Loucy (cell line): ENCODE measurements at regions not wholly inside any gene's neighbourhood (a gene's known extent, or its start where the extent isn't known, plus 50 kb on each side); places are given as distances from the start of the nearest gene placed in this dataset.

Source experiments
- H2AFZ ChIP-seq: fragments of 200-600 bp; sonication (generic); 2 replicates; pipeline ENCODE4 v1.6.0; 2016; ENCODE audit warnings: antibody characterized with exemption, mild to moderate bottlenecking, low read length, moderate library complexity
- H3F3A ChIP-seq: fragments of 200-600 bp; 2 replicates; pipeline ENCODE4 v1.6.0; 2016; ENCODE audit warnings: antibody characterized with exemption, low read depth, mild to moderate bottlenecking
- H3K27me3 ChIP-seq: fragments of 200-600 bp; sonication (generic); 2 replicates; pipeline ENCODE4 v1.6.1; 2014; ENCODE audit warnings: low read length, mild to moderate bottlenecking; ENCODE audit not compliant: insufficient read depth, poor library complexity, severe bottlenecking
- H3K36me3 ChIP-seq: fragments of 200-600 bp; sonication (generic); 2 replicates; pipeline ENCODE4 v1.6.1; 2016; ENCODE audit warnings: low read length; ENCODE audit not compliant: insufficient read depth
- H3K4me1 ChIP-seq: fragments of 200-600 bp; sonication (generic); 2 replicates; pipeline ENCODE4 v1.5.1; 2014; ENCODE audit warnings: low read length, mild to moderate bottlenecking; ENCODE audit not compliant: insufficient read depth, poor library complexity, severe bottlenecking
- H3K4me2 ChIP-seq: fragments of 200-600 bp; sonication (generic); 2 replicates; pipeline ENCODE4 v1.6.0; 2014; ENCODE audit warnings: antibody characterized with exemption, low read length, low read depth, mild to moderate bottlenecking; ENCODE audit not compliant: poor library complexity, severe bottlenecking
- H3K4me3 ChIP-seq: fragments of 200-600 bp; sonication (generic); 2 replicates; pipeline ENCODE4 v1.5.1; 2014; ENCODE audit warnings: low read length, mild to moderate bottlenecking, mixed read lengths; ENCODE audit not compliant: poor library complexity, severe bottlenecking
- H3K79me2 ChIP-seq: fragments of 200-600 bp; sonication (generic); 2 replicates; pipeline ENCODE4 v1.6.1; 2014; ENCODE audit warnings: low read length; ENCODE audit not compliant: insufficient read depth
- H3K9ac ChIP-seq: fragments of 200-600 bp; sonication (generic); 2 replicates; pipeline ENCODE4 v1.6.0; 2014; ENCODE audit warnings: mild to moderate bottlenecking, low read depth, low read length, moderate library complexity; ENCODE audit not compliant: poor library complexity, severe bottlenecking
- H3K9me2 ChIP-seq: fragments of 200-600 bp; sonication (generic); replicated peaks from 2 replicates; pipeline ENCODE4 v1.6.1; 2016; ENCODE audit warnings: low read depth, low read length, mixed read lengths
- H3K9me3 ChIP-seq: fragments of 200-600 bp; sonication (generic); 2 replicates; pipeline ENCODE4 v1.6.1; 2014; ENCODE audit warnings: mild to moderate bottlenecking, antibody characterized with exemption, low read length, low read depth; ENCODE audit not compliant: insufficient read depth
- H4K20me1 ChIP-seq: fragments of 200-600 bp; sonication (generic); 2 replicates; pipeline ENCODE4 v1.6.0; 2014; ENCODE audit warnings: antibody characterized with exemption, low read length, mild to moderate bottlenecking; ENCODE audit not compliant: insufficient read depth, poor library complexity, severe bottlenecking
- CTCF ChIP-seq: fragments of 200-600 bp; sonication (generic); conservative IDR thresholded peaks from 2 replicates; pipeline ENCODE4 v1.5.1; 2014; ENCODE audit warnings: mild to moderate bottlenecking, antibody characterized with exemption, low read length
- EZH2phosphoT487 ChIP-seq: fragments of 200-600 bp; IDR thresholded peaks from 2 replicates; pipeline ENCODE4 v1.6.1; 2018; ENCODE audit warnings: antibody characterized with exemption, mild to moderate bottlenecking, moderate library complexity, borderline replicate concordance

GRCh38 chr6:66103954-66104353 lies 396.9 kb upstream of the EYS start:
- Histone ChIP-seq H4K20me1 (no peaks in the 10 kb centered on the region), H3K36me3 (no peaks in the 10 kb centered on the region), H3K9ac (no peak overlapping the region), H3K4me3 (no peak overlapping the region), H3K4me2 (no peak overlapping the region), H3F3A (no peaks in the 10 kb centered on the region), H3K79me2 (no peaks in the 10 kb centered on the region), H2AFZ (no peak overlapping the region), H3K9me3 (no peaks in the 10 kb centered on the region), H3K27me3 (no peaks in the 10 kb centered on the region), H3K4me1 (no peaks in the 10 kb centered on the region), H3K9me2 (no peaks in the 10 kb centered on the region)
- no peak for TF ChIP-seq EZH2phosphoT487
- TF ChIP-seq CTCF = no peak

GRCh38 chr6:66103354-66103753 lies 396.3 kb upstream of the EYS start:
- Histone ChIP-seq H2AFZ (no peak overlapping the region), H3K4me3 (no peak overlapping the region), H3K36me3 (no peaks in the 10 kb centered on the region), H3K79me2 (no peaks in the 10 kb centered on the region), H3K9ac (no peak overlapping the region), H4K20me1 (no peaks in the 10 kb centered on the region), H3K27me3 (no peaks in the 10 kb centered on the region), H3F3A (no peaks in the 10 kb centered on the region), H3K9me3 (no peaks in the 10 kb centered on the region), H3K4me1 (no peaks in the 10 kb centered on the region), H3K9me2 (no peaks in the 10 kb centered on the region), H3K4me2 (no peak overlapping the region)
- no peak for TF ChIP-seq CTCF
- TF ChIP-seq EZH2phosphoT487 = no peak

- H4K20me1 ChIP-seq = no peaks in the 10 kb centered on the region
- H3K4me1 ChIP-seq = no peaks in the 10 kb centered on the region
- no peaks in the 10 kb centered on the region for H3K36me3 ChIP-seq
- H3K79me2 ChIP-seq = no peaks in the 10 kb centered on the region
- no peak overlapping the region for H3K4me3 ChIP-seq
- H2AFZ ChIP-seq = no peak overlapping the region
- no peak overlapping the region for H3K4me2 ChIP-seq
- H3K27me3 ChIP-seq = no peaks in the 10 kb centered on the region
- H3K9me2 ChIP-seq = no peaks in the 10 kb centered on the region
- TF ChIP-seq EZH2phosphoT487 (no peak), CTCF (no peak)
- H3F3A ChIP-seq = no peaks in the 10 kb centered on the region
- H3K9me3 ChIP-seq = no peaks in the 10 kb centered on the region
- no peak overlapping the region for H3K9ac ChIP-seq
Observed at GRCh38 chr6:66096679-66097078, 389.7 kb upstream of the EYS start.
